Right lobe of liver (tissue), 4 donors: ENCODE measurements at regions not wholly inside any gene's neighbourhood (a gene's known extent, or its start where the extent isn't known, plus 50 kb on each side); places are given as distances from the start of the nearest gene placed in this dataset.

Experiments
- POLR2A ChIP-seq: fragments of 450-650 bp; IDR thresholded peaks from one replicate; pipeline ENCODE4 v1.6.1; 2017; ENCODE audit warnings: antibody characterized with exemption, mild to moderate bottlenecking
- TF ChIP-seq, protein P1 (sequence below), 4 donors: fragments of 200-600 bp in 3 of 4; fragments of 450-650 bp in 1 of 4; IDR thresholded peaks; one replicate each; pipeline versions ENCODE4 v1.5.1 to v1.8.0; 2016 to 2022; ENCODE audit warnings: antibody characterized with exemption in 4 of 4, mild to moderate bottlenecking in 2 of 4
- donor health status: DM: no; HTN: no; CAD: no.
- donor health status: DM: no; HTN: no; CAD: no.
- donor health status: DM: no; HTN: yes; CAD: no.

- no peak for TF ChIP-seq POLR2A
- TF ChIP-seq, protein P1, sequence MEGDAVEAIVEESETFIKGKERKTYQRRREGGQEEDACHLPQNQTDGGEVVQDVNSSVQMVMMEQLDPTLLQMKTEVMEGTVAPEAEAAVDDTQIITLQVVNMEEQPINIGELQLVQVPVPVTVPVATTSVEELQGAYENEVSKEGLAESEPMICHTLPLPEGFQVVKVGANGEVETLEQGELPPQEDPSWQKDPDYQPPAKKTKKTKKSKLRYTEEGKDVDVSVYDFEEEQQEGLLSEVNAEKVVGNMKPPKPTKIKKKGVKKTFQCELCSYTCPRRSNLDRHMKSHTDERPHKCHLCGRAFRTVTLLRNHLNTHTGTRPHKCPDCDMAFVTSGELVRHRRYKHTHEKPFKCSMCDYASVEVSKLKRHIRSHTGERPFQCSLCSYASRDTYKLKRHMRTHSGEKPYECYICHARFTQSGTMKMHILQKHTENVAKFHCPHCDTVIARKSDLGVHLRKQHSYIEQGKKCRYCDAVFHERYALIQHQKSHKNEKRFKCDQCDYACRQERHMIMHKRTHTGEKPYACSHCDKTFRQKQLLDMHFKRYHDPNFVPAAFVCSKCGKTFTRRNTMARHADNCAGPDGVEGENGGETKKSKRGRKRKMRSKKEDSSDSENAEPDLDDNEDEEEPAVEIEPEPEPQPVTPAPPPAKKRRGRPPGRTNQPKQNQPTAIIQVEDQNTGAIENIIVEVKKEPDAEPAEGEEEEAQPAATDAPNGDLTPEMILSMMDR (IDR thresholded peaks at IDR 0.05), result no peak
Observed at GRCh38 chr5:2374703-2375102, 376.8 kb downstream of the IRX2 start.
